ENCODE measurements at regions not wholly inside any gene's neighbourhood (a gene's known extent, or its start where the extent isn't known, plus 50 kb on each side); places are given as distances from the start of the nearest gene placed in this dataset.

DNA sequence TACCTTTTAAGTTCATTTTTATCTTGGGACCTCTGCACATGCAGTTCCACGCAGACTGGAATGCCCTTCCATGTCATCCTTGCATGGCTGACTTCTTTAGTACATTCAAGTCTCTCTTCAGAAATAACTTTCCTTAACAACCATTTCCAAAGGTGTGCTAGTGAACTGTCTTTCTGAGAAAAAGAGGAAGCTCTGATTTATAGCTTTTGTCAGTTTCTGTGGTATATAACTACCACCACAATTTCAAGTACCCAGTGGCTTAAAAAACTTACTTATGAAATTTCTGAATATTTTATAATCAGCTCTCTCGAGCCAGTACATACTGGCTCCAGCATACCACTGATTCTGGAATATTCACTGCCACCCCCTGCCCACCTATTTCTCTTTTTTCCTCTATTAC is 1613.8 kb downstream of the MAT2B start:
- no peak for TF ChIP-seq HNF4G (IDR thresholded peaks at IDR 0.05)
- no peak for TF ChIP-seq JUND (IDR thresholded peaks at IDR 0.05)
- TF ChIP-seq NR2F2 (IDR thresholded peaks at IDR 0.05) = no peak
- no peak for TF ChIP-seq CTCF (IDR thresholded peaks at IDR 0.05; ENCODE audit: low read depth, low read length, missing input control)
- TF ChIP-seq, protein P1, sequence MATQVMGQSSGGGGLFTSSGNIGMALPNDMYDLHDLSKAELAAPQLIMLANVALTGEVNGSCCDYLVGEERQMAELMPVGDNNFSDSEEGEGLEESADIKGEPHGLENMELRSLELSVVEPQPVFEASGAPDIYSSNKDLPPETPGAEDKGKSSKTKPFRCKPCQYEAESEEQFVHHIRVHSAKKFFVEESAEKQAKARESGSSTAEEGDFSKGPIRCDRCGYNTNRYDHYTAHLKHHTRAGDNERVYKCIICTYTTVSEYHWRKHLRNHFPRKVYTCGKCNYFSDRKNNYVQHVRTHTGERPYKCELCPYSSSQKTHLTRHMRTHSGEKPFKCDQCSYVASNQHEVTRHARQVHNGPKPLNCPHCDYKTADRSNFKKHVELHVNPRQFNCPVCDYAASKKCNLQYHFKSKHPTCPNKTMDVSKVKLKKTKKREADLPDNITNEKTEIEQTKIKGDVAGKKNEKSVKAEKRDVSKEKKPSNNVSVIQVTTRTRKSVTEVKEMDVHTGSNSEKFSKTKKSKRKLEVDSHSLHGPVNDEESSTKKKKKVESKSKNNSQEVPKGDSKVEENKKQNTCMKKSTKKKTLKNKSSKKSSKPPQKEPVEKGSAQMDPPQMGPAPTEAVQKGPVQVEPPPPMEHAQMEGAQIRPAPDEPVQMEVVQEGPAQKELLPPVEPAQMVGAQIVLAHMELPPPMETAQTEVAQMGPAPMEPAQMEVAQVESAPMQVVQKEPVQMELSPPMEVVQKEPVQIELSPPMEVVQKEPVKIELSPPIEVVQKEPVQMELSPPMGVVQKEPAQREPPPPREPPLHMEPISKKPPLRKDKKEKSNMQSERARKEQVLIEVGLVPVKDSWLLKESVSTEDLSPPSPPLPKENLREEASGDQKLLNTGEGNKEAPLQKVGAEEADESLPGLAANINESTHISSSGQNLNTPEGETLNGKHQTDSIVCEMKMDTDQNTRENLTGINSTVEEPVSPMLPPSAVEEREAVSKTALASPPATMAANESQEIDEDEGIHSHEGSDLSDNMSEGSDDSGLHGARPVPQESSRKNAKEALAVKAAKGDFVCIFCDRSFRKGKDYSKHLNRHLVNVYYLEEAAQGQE (IDR thresholded peaks at IDR 0.05) = no peak
- no peak for TF ChIP-seq EGR1 (IDR thresholded peaks at IDR 0.05; ENCODE audit: low read depth in 2 of 2)
- no peak for TF ChIP-seq FOXA2 (IDR thresholded peaks at IDR 0.05)
- Histone ChIP-seq H3K27ac (ENCODE audit: low read depth in 1 of 2, low read length in 2 of 2) (no peak overlapping the region), H3K27me3 (ENCODE audit: control insufficient read depth in 4 of 4, insufficient read depth in 4 of 4, low read length in 3 of 4) (peaks cover 0 to 4% (median 0%) of the 10 kb centered on the region in 4 donors), H3K4me3 (ENCODE audit: low read depth in 1 of 3, low read length in 3 of 3) (no peak overlapping the region), H3K9me3 (ENCODE audit: control insufficient read depth in 4 of 4, low read length in 3 of 4) (no peaks in the 10 kb centered on the region), H3K36me3 (ENCODE audit: control insufficient read depth in 4 of 4, insufficient read depth in 3 of 4, low read depth in 1 of 4, low read length in 3 of 4) (no peaks in the 10 kb centered on the region), H3K9ac (ENCODE audit: low read depth in 1 of 2, low read length in 2 of 2) (no peak overlapping the region), H3K4me1 (ENCODE audit: control insufficient read depth in 4 of 4, insufficient read depth in 4 of 4, low read length in 3 of 4) (no peaks in the 10 kb centered on the region)
- DNase-seq (ENCODE audit: low spot score) = no peak
- WGBS = 65% methylated on average over 2 of the region's 2 CpGs

GRCh38 chr5:165126598-165126997 is 1621.2 kb downstream of the MAT2B start:
- Histone ChIP-seq H3K4me3 (ENCODE audit: low read depth in 1 of 3, low read length in 3 of 3) (no peak overlapping the region), H3K9ac (ENCODE audit: low read depth in 1 of 2, low read length in 2 of 2) (no peak overlapping the region), H3K27ac (ENCODE audit: low read depth in 1 of 2, low read length in 2 of 2) (no peak overlapping the region), H3K27me3 (ENCODE audit: control insufficient read depth in 4 of 4, insufficient read depth in 4 of 4, low read length in 3 of 4) (peaks cover 0 to 7% (median 0%) of the 10 kb centered on the region in 4 donors), H3K4me1 (ENCODE audit: control insufficient read depth in 4 of 4, insufficient read depth in 4 of 4, low read length in 3 of 4) (no peaks in the 10 kb centered on the region), H3K36me3 (ENCODE audit: control insufficient read depth in 4 of 4, insufficient read depth in 3 of 4, low read depth in 1 of 4, low read length in 3 of 4) (no peaks in the 10 kb centered on the region), H3K9me3 (ENCODE audit: control insufficient read depth in 4 of 4, low read length in 3 of 4) (no peaks in the 10 kb centered on the region)
- TF ChIP-seq JUND (IDR thresholded peaks at IDR 0.05) = no peak
- DNase-seq (ENCODE audit: low spot score) = no peak
- 51% methylated on average over 3 of the region's 3 CpGs for WGBS

DNA sequence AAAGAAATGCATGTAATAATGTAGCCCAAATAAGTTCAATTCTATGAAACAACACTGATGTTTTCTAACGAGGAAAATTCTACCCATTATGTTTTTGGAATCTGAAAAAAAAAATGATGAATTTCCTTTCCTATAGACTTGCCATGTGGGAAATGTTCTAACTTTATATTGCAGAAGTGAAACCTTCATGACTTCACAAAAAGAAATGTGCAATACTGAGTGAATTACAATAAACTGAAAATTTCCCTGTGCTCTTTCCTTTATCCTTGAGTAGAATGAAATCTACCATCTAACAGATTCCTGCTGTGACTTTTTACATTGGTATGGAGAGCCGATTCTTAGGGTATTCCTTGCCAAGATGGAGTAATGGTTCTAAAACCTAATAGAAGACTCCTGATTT is 1622.5 kb downstream of the MAT2B start:
- WGBS = 60% methylated on average over 2 of the region's 2 CpGs
- Histone ChIP-seq H3K9ac (ENCODE audit: low read depth in 1 of 2, low read length in 2 of 2) (no peak overlapping the region), H3K27me3 (ENCODE audit: control insufficient read depth in 4 of 4, insufficient read depth in 4 of 4, low read length in 3 of 4) (peaks cover 0 to 7% (median 0%) of the 10 kb centered on the region in 4 donors), H3K27ac (ENCODE audit: low read depth in 1 of 2, low read length in 2 of 2) (no peak overlapping the region), H3K4me1 (ENCODE audit: control insufficient read depth in 4 of 4, insufficient read depth in 4 of 4, low read length in 3 of 4) (no peaks in the 10 kb centered on the region), H3K4me3 (ENCODE audit: low read depth in 1 of 3, low read length in 3 of 3) (no peak overlapping the region), H3K36me3 (ENCODE audit: control insufficient read depth in 4 of 4, insufficient read depth in 3 of 4, low read depth in 1 of 4, low read length in 3 of 4) (no peaks in the 10 kb centered on the region), H3K9me3 (ENCODE audit: control insufficient read depth in 4 of 4, low read length in 3 of 4) (no peaks in the 10 kb centered on the region)
- TF ChIP-seq FOXA2 (IDR thresholded peaks at IDR 0.05) = no peak
- TF ChIP-seq NR2F2 (IDR thresholded peaks at IDR 0.05) = no peak
- TF ChIP-seq, protein P2, sequence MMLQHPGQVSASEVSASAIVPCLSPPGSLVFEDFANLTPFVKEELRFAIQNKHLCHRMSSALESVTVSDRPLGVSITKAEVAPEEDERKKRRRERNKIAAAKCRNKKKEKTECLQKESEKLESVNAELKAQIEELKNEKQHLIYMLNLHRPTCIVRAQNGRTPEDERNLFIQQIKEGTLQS (IDR thresholded peaks at IDR 0.05) = no peak
- TF ChIP-seq SP1 (IDR thresholded peaks at IDR 0.05) = no peak
- TF ChIP-seq JUND (IDR thresholded peaks at IDR 0.05) = no peak
- DNase-seq (ENCODE audit: low spot score) = no peak

All from liver (tissue), 8 donors.